A549 (cell line): ENCODE measurements at regions not wholly inside any gene's neighbourhood (a gene's known extent, or its start where the extent isn't known, plus 50 kb on each side); places are given as distances from the start of the nearest gene placed in this dataset.

Experiments
- ATAC-seq, 2 experiments: fragments of 200-7000 bp in 1 of 2; fragments of >200 bp in 1 of 2; cut with Nextera tagmentation in 1 of 2; cut with Tn5 transposase in 1 of 2; 3 replicates each; pipeline versions ENCODE4 v1.8.0 to v1.9.1; 2018 to 2020; ENCODE audit warnings: mild to moderate bottlenecking in 1 of 2, moderate library complexity in 1 of 2
- CTCF ChIA-PET: fragments of 300-600 bp; sonication (Branson Sonifier 250); formaldehyde crosslinking; extraction: SDS; loops from one replicate; lab custom pipeline; 2021; ENCODE audit warnings: antibody characterized with exemption, inconsistent platforms; lab: Yijun Ruan, JAX
- POLR2A ChIA-PET: fragments of 350-600 bp; formaldehyde crosslinking; extraction: SDS; loops from one replicate; lab custom pipeline; 2021; ENCODE audit warnings: antibody characterized with exemption, inconsistent platforms; lab: Yijun Ruan, JAX
- DNase-seq, 2 experiments: peaks; one replicate each; pipeline versions ENCODE4 v3.0.0 to v3.0.0-alpha.2; 2011 to 2016; ENCODE audit warnings: low read depth in 1 of 2, low spot score in 1 of 2
- FAIRE-seq: peaks from 2 replicates; lab custom pipeline; 2011; peaks lifted over from hg19 to GRCh38; lab: Jason Lieb, UNC
- H3K27ac ChIP-seq, 2 experiments: fragments of >200 bp; sonication (Bioruptor Twin); formaldehyde crosslinking; 3 replicates each; pipeline ENCODE4 v1.5.1; 2016 to 2017
- H3K4me1 ChIP-seq: fragments of >200 bp; sonication (Bioruptor Twin); formaldehyde crosslinking; 3 replicates; pipeline ENCODE4 v1.6.1; 2016
- H3K4me2 ChIP-seq: fragments of >200 bp; sonication (Bioruptor Twin); formaldehyde crosslinking; 3 replicates; pipeline ENCODE4 v1.6.1; 2016
- H3K4me3 ChIP-seq: fragments of >200 bp; sonication (Bioruptor Twin); formaldehyde crosslinking; 3 replicates; pipeline ENCODE4 v1.5.1; 2016
- H3K9me3 ChIP-seq: fragments of >200 bp; sonication (Bioruptor Twin); formaldehyde crosslinking; 3 replicates; pipeline ENCODE4 v1.6.1; 2016
- BHLHE40 ChIP-seq: IDR thresholded peaks from 2 replicates; pipeline ENCODE4 v1.6.1; 2012; ENCODE audit warnings: low read depth, low read length, inconsistent platforms
- CHD4 ChIP-seq: fragments of 200-600 bp; sonication (generic); IDR thresholded peaks from 2 replicates; pipeline ENCODE4 v1.6.1; 2016; ENCODE audit warnings: antibody characterized with exemption, mild to moderate bottlenecking, borderline replicate concordance
- EHMT2 ChIP-seq: fragments of 200-600 bp; sonication (generic); IDR thresholded peaks from 2 replicates; pipeline ENCODE4 v1.6.1; 2016; ENCODE audit warnings: antibody characterized with exemption, low read depth, mild to moderate bottlenecking, moderate library complexity
- EP300 ChIP-seq, 2 experiments: fragments of >200 bp; sonication (Bioruptor Twin); formaldehyde crosslinking; IDR thresholded peaks; 2 replicates in 1 of 2; 3 replicates in 1 of 2; pipeline ENCODE4 v1.6.1; 2016 to 2017
- FOSL2 ChIP-seq, 2 experiments: fragments of 450-650 bp in 1 of 2; fragments of >200 bp in 1 of 2; sonication (Bioruptor Twin) in 1 of 2; formaldehyde crosslinking; IDR thresholded peaks; 2 replicates each; pipeline versions ENCODE4 v1.5.0 to v1.6.1; 2016 to 2020; ENCODE audit warnings: mild to moderate bottlenecking in 1 of 2, moderate library complexity in 1 of 2
- GATA3 ChIP-seq: IDR thresholded peaks from 2 replicates; pipeline ENCODE4 v1.6.1; 2012; ENCODE audit warnings: borderline replicate concordance
- HDAC2 ChIP-seq: fragments of 200-600 bp; sonication (generic); IDR thresholded peaks from 2 replicates; pipeline ENCODE4 v1.6.1; 2016
- HEYL ChIP-seq: fragments of 250-450 bp; sonication (Bioruptor Pico); IDR thresholded peaks from 2 replicates; pipeline ENCODE4 v1.8.0; 2021; ENCODE audit warnings: mild to moderate bottlenecking, moderate library complexity
- HOXB13 ChIP-seq: fragments of 250-450 bp; sonication (Bioruptor Pico); IDR thresholded peaks from 2 replicates; pipeline ENCODE4 v1.5.0; 2020; ENCODE audit warnings: low read depth, mild to moderate bottlenecking, moderate library complexity
- MAFK ChIP-seq: fragments of 450-650 bp; IDR thresholded peaks from 2 replicates; pipeline ENCODE4 v1.6.1; 2014; ENCODE audit not compliant: partially characterized antibody
- NFE2L2 ChIP-seq: fragments of 150-350 bp; conservative IDR thresholded peaks from 2 replicates; pipeline ENCODE4 v1.6.1; 2014; ENCODE audit warnings: low read length
- RAD21 ChIP-seq, 2 experiments: fragments of >200 bp in 1 of 2; sonication (Bioruptor Twin) in 1 of 2; formaldehyde crosslinking in 1 of 2; IDR thresholded peaks in 1 of 2; conservative IDR thresholded peaks in 1 of 2; 2 replicates in 1 of 2; 3 replicates in 1 of 2; pipeline ENCODE4 v1.6.1; 2012 to 2018; ENCODE audit warnings: inconsistent platforms in 1 of 2
- REST ChIP-seq: fragments of 200-600 bp; sonication (generic); IDR thresholded peaks from 2 replicates; pipeline ENCODE4 v1.6.1; 2016; ENCODE audit warnings: antibody characterized with exemption, mild to moderate bottlenecking, moderate library complexity
- RNF2 ChIP-seq: fragments of 200-600 bp; sonication (generic); IDR thresholded peaks from 2 replicates; pipeline ENCODE4 v1.6.1; 2016; ENCODE audit warnings: low read depth, mild to moderate bottlenecking, antibody characterized with exemption, moderate library complexity, borderline replicate concordance
- TP53 ChIP-seq: fragments of 250-450 bp; sonication (Bioruptor Pico); IDR thresholded peaks from 2 replicates; pipeline ENCODE4 v1.5.0; 2021; ENCODE audit warnings: mild to moderate bottlenecking, moderate library complexity
- USF2 ChIP-seq: fragments of 450-650 bp; IDR thresholded peaks from 2 replicates; pipeline ENCODE4 v1.6.1; 2014; ENCODE audit warnings: antibody characterized with exemption
- WGBS: methylation state at CpG from one replicate; pipeline ENCODE4 v1.1.6; 2017; ENCODE audit errors: missing lambda C conversion rate; 5-methylcytosine and 5-hydroxymethylcytosine counted together

GRCh38 chr12:127083008-127083949, 1183.7 kb upstream of the TMEM132C start:
- Histone ChIP-seq H3K4me3 (peak overlapping the region; percentile 33), H3K9me3 (no peaks in the 10 kb centered on the region), H3K4me1 (peaks cover 10% of the 10 kb centered on the region), H3K27ac (peak overlapping the region; percentile 87), H3K4me2 (peak overlapping the region; percentile 88)
- ATAC-seq (peak; percentile 87 to 94), FAIRE-seq (peak; percentile 72), DNase-seq (peak; percentile 79 to 84)
- no peak for TF ChIP-seq TP53 (CRISPR knock-in tag)
- TF ChIP-seq FOSL2 (IDR thresholded peaks at IDR 0.05): no peak
- peak; percentile 78 for TF ChIP-seq FOSL2 (CRISPR knock-in tag; IDR thresholded peaks at IDR 0.05)
- TF ChIP-seq HEYL (CRISPR knock-in tag): no peak
- TF ChIP-seq NFE2L2: peak; percentile 94
- TF ChIP-seq MAFK: peak; percentile 100
- TF ChIP-seq HDAC2: no peak
- TF ChIP-seq HOXB13 (CRISPR knock-in tag): no peak
- ChIA-PET POLR2A (interaction anchor here (0.5 kb wide), 1 partner anchor 311 kb away, joined by 5 read pairs; no protein-coding TSS in a partner anchor), CTCF (interaction anchor here (1.1 kb wide), 2 partner anchors 10 to 31 kb away, joined by 3 read pairs; no protein-coding TSS in a partner anchor)
- WGBS: 17% methylated on average over 6 of the region's 6 CpGs

GRCh38 chr12:127101076-127101475, 1165.9 kb upstream of the TMEM132C start:
- no peak for FAIRE-seq
- WGBS: 36% methylated on average over 1 of the region's 1 CpG

More at GRCh38 chr12:127101076-127101475, 1165.9 kb upstream of the TMEM132C start:
- H3K4me2 ChIP-seq: no peak overlapping the region
- POLR2A ChIA-PET: no interaction called here
- no peak for TF ChIP-seq REST
- no peak for TF ChIP-seq EP300 (IDR thresholded peaks at IDR 0.05)
- TF ChIP-seq USF2: no peak
- TF ChIP-seq BHLHE40: no peak
- no peak for TF ChIP-seq EHMT2
- TF ChIP-seq RAD21 (conservative IDR thresholded peaks at IDR 0.05 in 1 of 2, IDR thresholded peaks at IDR 0.05 in 1 of 2): no peak
- TF ChIP-seq CHD4: no peak
- TF ChIP-seq GATA3: no peak
- TF ChIP-seq RNF2: no peak
- H3K4me1 ChIP-seq: no peaks in the 10 kb centered on the region
- DNase-seq (no peak), ATAC-seq (no peak)
- no peaks in the 10 kb centered on the region for H3K9me3 ChIP-seq
- no peak overlapping the region for H3K4me3 ChIP-seq
- no peak overlapping the region for H3K27ac ChIP-seq
- CTCF ChIA-PET: no interaction called here
